PC-9 (cell line): ENCODE measurements at regions not wholly inside any gene's neighbourhood (a gene's known extent, or its start where the extent isn't known, plus 50 kb on each side); places are given as distances from the start of the nearest gene placed in this dataset.

Experiments
- BruUV-seq: library from RNA; stranded (reverse); fragments of 400-500 nt; replicated peaks from 2 replicates; lab custom pipeline; 2021; lab: Mats Ljungman, UMichigan
- CTCF ChIA-PET: fragments of 300-600 bp; sonication (Branson Sonifier 250); formaldehyde crosslinking; loops from one replicate; lab custom pipeline; 2022; ENCODE audit warnings: antibody characterized with exemption; lab: Charles Lee
- POLR2A ChIA-PET: fragments of 300-600 bp; sonication (Branson Sonifier 250); formaldehyde crosslinking; loops from one replicate; lab custom pipeline; 2022; ENCODE audit warnings: antibody characterized with exemption; ENCODE audit not compliant: unreplicated experiment; lab: Charles Lee
- DNase-seq, 2 experiments: peaks; one replicate each; pipeline versions ENCODE4 v3.0.0 to v3.0.0-alpha.2; 2015 to 2022; ENCODE audit warnings: mixed read lengths in 1 of 2
- H2AFZ ChIP-seq: fragments of 200-600 bp; sonication (generic); 2 replicates; pipeline ENCODE4 v1.8.1; 2017; ENCODE audit warnings: antibody characterized with exemption
- H3F3A ChIP-seq: fragments of 200-600 bp; sonication (generic); 2 replicates; pipeline ENCODE4 v1.8.1; 2017; ENCODE audit warnings: antibody characterized with exemption, mild to moderate bottlenecking, low read depth; ENCODE audit not compliant: insufficient read depth
- H3K27ac ChIP-seq: fragments of 200-600 bp; sonication (generic); 2 replicates; pipeline ENCODE4 v1.6.1; 2016; ENCODE audit warnings: mixed run types
- H3K27me3 ChIP-seq: fragments of 200-600 bp; sonication (generic); 2 replicates; pipeline ENCODE4 v1.6.1; 2016; ENCODE audit warnings: low read depth, mixed run types; ENCODE audit not compliant: insufficient read depth
- H3K36me3 ChIP-seq: fragments of 200-600 bp; sonication (generic); 2 replicates; pipeline ENCODE4 v1.6.1; 2016; ENCODE audit warnings: low read depth, mixed run types
- H3K4me1 ChIP-seq: fragments of 200-600 bp; sonication (generic); replicated peaks from 2 replicates; pipeline ENCODE4 v1.6.1; 2016; ENCODE audit warnings: mixed run types; ENCODE audit not compliant: insufficient read depth
- H3K4me2 ChIP-seq: fragments of 200-600 bp; sonication (generic); 2 replicates; pipeline ENCODE4 v1.6.1; 2017; ENCODE audit warnings: mixed run types
- H3K4me3 ChIP-seq: fragments of 200-600 bp; sonication (generic); 2 replicates; pipeline ENCODE4 v1.6.1; 2016; ENCODE audit warnings: mixed run types
- H3K79me2 ChIP-seq: fragments of 200-600 bp; sonication (generic); 2 replicates; pipeline ENCODE4 v1.6.1; 2017; ENCODE audit warnings: low read depth, mixed run types
- H3K9me2 ChIP-seq: fragments of 200-600 bp; sonication (generic); 2 replicates; pipeline ENCODE4 v1.8.1; 2017; ENCODE audit warnings: mild to moderate bottlenecking; ENCODE audit not compliant: insufficient read depth
- H3K9me3 ChIP-seq: fragments of 200-600 bp; sonication (generic); 2 replicates; pipeline ENCODE4 v1.8.1; 2016; ENCODE audit warnings: low read depth; ENCODE audit not compliant: insufficient read depth
- H4K20me1 ChIP-seq: fragments of 200-600 bp; sonication (generic); 2 replicates; pipeline ENCODE4 v1.8.1; 2017; ENCODE audit not compliant: insufficient read depth
- EZH2 ChIP-seq: fragments of 200-600 bp; sonication (generic); IDR thresholded peaks from 2 replicates; pipeline ENCODE4 v1.8.0; 2017; ENCODE audit warnings: antibody characterized with exemption, low read depth
- intact Hi-C: fragments of 100-400 bp; cut with micrococcal nuclease; formaldehyde crosslinking; loops from one replicate; pipeline ENCODE4 v1.10.0; 2022; ENCODE audit not compliant: unreplicated experiment
- TF ChIP-seq, protein P1 (sequence below): fragments of 200-600 bp; sonication (generic); conservative IDR thresholded peaks from 2 replicates; pipeline ENCODE4 v1.6.1; 2017; ENCODE audit warnings: mixed run types, antibody characterized with exemption, mild to moderate bottlenecking, moderate library complexity

DNA sequence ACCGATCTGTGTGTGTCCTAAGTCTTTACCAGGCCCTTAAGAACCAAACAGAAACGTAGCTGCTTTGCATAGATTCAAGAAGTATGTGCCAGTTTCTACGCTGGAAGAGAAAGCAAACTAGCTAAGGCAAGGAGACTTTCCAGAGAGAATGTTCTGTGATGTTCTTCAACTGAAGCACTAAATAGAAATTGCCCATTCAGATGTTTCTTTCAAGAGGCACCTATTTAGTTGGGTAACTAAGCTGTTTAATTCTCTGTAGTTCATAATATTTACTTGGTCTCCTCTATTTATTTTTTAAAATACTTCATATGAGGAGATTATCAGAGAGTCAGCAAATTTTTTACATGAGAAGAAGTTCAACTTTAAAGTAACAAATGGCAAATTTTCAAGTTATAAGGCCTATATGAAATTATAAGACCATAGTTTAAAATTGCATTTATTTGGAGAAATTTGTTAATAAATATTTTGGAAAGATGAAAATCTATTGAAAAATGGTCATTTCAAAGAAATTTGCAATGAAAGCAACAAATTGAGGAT lies 279.0 kb downstream of the NEBL start:
- no peaks in the 10 kb centered on the region for H3K36me3 ChIP-seq
- H3K79me2 ChIP-seq, result no peaks in the 10 kb centered on the region
- DNase-seq, result no peak
- no peaks in the 10 kb centered on the region for H3K9me2 ChIP-seq
- no TSS peak for BruUV-seq
- no peaks in the 10 kb centered on the region for H3K9me3 ChIP-seq
- H3K27me3 ChIP-seq, result peaks cover 11% of the 10 kb centered on the region; the same call in 1 of the 2 replicates
- H3K4me2 ChIP-seq, result no peak overlapping the region
- H3K4me1 ChIP-seq, result no peaks in the 10 kb centered on the region
- ChIA-PET CTCF (no interaction called here), POLR2A (no interaction called here)
- H3K27ac ChIP-seq, result no peak overlapping the region
- no peak overlapping the region for H3K4me3 ChIP-seq
- TF ChIP-seq EZH2, result no peak
- TF ChIP-seq, protein P1, sequence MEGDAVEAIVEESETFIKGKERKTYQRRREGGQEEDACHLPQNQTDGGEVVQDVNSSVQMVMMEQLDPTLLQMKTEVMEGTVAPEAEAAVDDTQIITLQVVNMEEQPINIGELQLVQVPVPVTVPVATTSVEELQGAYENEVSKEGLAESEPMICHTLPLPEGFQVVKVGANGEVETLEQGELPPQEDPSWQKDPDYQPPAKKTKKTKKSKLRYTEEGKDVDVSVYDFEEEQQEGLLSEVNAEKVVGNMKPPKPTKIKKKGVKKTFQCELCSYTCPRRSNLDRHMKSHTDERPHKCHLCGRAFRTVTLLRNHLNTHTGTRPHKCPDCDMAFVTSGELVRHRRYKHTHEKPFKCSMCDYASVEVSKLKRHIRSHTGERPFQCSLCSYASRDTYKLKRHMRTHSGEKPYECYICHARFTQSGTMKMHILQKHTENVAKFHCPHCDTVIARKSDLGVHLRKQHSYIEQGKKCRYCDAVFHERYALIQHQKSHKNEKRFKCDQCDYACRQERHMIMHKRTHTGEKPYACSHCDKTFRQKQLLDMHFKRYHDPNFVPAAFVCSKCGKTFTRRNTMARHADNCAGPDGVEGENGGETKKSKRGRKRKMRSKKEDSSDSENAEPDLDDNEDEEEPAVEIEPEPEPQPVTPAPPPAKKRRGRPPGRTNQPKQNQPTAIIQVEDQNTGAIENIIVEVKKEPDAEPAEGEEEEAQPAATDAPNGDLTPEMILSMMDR, result no peak
- no peaks in the 10 kb centered on the region for H3F3A ChIP-seq
- no peak overlapping the region for H2AFZ ChIP-seq
- no peaks in the 10 kb centered on the region for H4K20me1 ChIP-seq
- intact Hi-C loops, result no loop called here

DNA sequence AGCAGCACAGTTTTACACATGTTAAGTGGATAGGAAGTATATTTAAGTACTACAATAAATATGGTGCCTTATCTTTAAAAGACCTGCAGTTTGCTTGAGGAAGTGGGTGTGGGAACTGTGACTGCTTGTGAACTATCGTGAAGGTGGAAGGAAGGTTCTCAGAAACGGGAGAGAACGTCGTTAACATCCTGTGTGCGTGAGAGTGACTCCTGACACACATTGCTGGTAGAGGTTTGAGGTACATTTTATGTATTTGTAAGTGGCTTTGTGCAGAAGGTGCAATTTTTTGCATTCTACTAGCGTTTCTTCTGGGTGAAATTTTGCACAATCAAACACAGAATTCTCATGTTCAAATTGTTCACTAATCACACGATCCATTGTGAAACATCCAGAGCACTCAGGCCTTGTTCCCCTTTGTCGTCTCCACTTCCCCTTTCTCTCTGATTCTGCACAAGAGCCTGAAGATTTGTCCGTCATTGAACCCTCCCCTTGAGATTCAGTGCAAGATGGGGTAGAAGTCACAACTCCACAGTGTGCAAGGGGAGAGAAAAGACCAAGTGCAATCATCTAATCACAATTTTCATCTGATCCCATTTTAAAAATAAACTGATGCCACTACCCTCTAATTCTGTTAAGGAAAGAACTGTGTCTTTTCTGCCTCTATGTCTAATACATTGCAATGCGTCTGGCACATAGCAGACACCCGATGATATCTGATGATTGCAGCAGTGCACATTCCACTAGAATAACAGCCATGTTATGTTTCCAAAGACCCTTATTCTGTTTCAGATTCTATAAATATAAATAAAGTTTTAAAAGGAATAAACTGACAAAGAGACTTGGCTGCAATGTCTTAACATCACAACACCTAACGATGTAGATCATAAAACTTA lies 279.9 kb downstream of the NEBL start:
- Histone ChIP-seq H3K27me3 (peaks cover 11% of the 10 kb centered on the region; the same call in 1 of the 2 replicates), H3K4me2 (no peak overlapping the region), H4K20me1 (no peaks in the 10 kb centered on the region), H3K4me1 (no peaks in the 10 kb centered on the region), H3K9me2 (no peaks in the 10 kb centered on the region), H2AFZ (no peak overlapping the region), H3F3A (no peaks in the 10 kb centered on the region), H3K36me3 (no peaks in the 10 kb centered on the region), H3K27ac (no peak overlapping the region), H3K79me2 (no peaks in the 10 kb centered on the region), H3K9me3 (no peaks in the 10 kb centered on the region), H3K4me3 (no peak overlapping the region)
- POLR2A ChIA-PET, result no interaction called here
- no peak for DNase-seq
- CTCF ChIA-PET, result no interaction called here
- intact Hi-C loops, result no loop called here
- no TSS peak for BruUV-seq
- no peak for TF ChIP-seq EZH2
- TF ChIP-seq, protein P1, result no peak

DNA sequence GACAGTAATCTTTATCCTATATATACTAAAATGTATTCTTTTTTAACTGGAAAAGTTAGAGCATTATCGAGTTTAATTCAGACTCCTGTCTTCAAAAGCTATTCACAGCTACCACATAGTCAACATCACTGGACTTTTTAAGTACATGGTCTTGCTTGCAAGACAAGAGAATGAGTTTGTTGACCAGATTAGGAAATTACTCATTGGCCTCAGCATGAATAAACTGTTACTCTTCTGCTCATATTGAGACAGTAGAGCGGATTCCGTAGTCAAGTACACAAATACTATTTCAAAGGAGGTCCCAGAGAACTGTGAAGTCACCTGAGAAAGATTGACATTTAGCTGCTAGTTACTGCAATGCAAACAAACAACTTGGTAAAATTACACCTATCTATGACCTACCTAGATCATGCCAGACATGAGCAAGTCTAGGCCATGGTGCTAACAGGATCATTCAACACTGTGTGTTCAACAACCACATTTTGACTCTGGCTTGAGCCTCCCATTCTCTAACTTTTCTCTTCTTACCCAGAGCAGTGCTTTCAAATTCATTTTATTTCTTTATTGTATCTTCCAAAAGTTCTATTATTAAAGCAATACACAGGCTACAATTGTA lies 280.9 kb downstream of the NEBL start:
- no peak overlapping the region for H3K27ac ChIP-seq
- no peak overlapping the region for H3K4me3 ChIP-seq
- no peaks in the 10 kb centered on the region for H3K36me3 ChIP-seq
- no peaks in the 10 kb centered on the region for H3K9me3 ChIP-seq
- intact Hi-C loops, result no loop called here
- H3K27me3 ChIP-seq, result peaks cover 11% of the 10 kb centered on the region; the same call in 1 of the 2 replicates
- ChIA-PET POLR2A (no interaction called here), CTCF (no interaction called here)
- no peak overlapping the region for H2AFZ ChIP-seq
- H3F3A ChIP-seq, result no peaks in the 10 kb centered on the region
- H4K20me1 ChIP-seq, result no peaks in the 10 kb centered on the region
- H3K4me2 ChIP-seq, result no peak overlapping the region
- no peaks in the 10 kb centered on the region for H3K9me2 ChIP-seq
- H3K4me1 ChIP-seq, result no peaks in the 10 kb centered on the region
- H3K79me2 ChIP-seq, result no peaks in the 10 kb centered on the region
- BruUV-seq, result no TSS peak
- TF ChIP-seq EZH2, result no peak
- TF ChIP-seq, protein P1, result no peak
- DNase-seq, result no peak
